Stomach (tissue), 4 donors: ENCODE measurements at regions not wholly inside any gene's neighbourhood (a gene's known extent, or its start where the extent isn't known, plus 50 kb on each side); places are given as distances from the start of the nearest gene placed in this dataset.

ENCODE experiments used
- EP300 ChIP-seq: sonication (generic); formaldehyde crosslinking; IDR thresholded peaks from one replicate; pipeline ENCODE4 v1.6.1; 2017; ENCODE audit warnings: antibody characterized with exemption
- POLR2A ChIP-seq, 4 donors: fragments of 450-650 bp; IDR thresholded peaks; one replicate each; pipeline ENCODE4 v1.6.1; 2016; ENCODE audit warnings: antibody characterized with exemption in 4 of 4, control low read depth in 2 of 4, mild to moderate bottlenecking in 1 of 4, moderate library complexity in 1 of 4
- TF ChIP-seq, protein P1 (sequence below), 7 experiments: fragments of 450-650 bp in 4 of 7; fragments of 200-600 bp in 3 of 7; sonication (generic) in 3 of 7; IDR thresholded peaks; one replicate each; pipeline ENCODE4 v1.5.1; 2016 to 2019; ENCODE audit warnings: antibody characterized with exemption in 7 of 7, control low read depth in 2 of 7, mild to moderate bottlenecking in 1 of 7

DNA sequence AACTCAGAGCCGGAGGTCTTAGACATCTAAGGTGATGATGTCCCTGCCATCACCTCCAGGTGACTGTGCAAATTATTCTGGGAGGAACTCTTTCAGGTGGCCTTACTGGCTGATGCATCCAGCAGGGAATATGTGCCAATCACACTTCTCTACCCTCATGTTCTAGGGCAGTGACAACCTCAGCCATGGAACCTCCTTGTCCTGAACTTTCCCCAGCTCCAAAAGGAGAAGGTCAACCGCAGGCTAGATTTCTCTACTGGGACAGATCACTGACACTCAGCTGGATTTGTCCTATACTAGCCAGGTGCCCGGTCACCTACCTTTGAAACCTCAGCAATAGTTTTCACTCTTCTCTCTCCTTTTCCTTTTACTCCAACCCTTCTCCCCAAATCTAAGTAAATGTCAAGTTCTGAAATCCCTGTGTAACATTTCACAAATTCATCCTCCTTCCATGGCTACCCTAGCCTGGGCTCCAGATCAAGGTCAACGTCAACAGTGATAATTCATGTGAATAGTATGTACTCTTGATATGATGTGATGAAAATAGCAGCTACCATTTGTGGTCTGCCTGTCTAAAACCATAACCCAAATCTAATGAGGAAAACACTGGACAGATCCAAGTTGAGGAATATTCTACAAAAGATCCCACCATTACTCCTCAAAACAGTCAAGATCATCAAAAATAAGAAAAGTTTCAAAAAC lies 115.0 kb upstream of the EGLN3 start:
- no peak for TF ChIP-seq POLR2A (IDR thresholded peaks at IDR 0.05)
- TF ChIP-seq, protein P1, sequence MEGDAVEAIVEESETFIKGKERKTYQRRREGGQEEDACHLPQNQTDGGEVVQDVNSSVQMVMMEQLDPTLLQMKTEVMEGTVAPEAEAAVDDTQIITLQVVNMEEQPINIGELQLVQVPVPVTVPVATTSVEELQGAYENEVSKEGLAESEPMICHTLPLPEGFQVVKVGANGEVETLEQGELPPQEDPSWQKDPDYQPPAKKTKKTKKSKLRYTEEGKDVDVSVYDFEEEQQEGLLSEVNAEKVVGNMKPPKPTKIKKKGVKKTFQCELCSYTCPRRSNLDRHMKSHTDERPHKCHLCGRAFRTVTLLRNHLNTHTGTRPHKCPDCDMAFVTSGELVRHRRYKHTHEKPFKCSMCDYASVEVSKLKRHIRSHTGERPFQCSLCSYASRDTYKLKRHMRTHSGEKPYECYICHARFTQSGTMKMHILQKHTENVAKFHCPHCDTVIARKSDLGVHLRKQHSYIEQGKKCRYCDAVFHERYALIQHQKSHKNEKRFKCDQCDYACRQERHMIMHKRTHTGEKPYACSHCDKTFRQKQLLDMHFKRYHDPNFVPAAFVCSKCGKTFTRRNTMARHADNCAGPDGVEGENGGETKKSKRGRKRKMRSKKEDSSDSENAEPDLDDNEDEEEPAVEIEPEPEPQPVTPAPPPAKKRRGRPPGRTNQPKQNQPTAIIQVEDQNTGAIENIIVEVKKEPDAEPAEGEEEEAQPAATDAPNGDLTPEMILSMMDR (IDR thresholded peaks at IDR 0.05): no peak
- TF ChIP-seq EP300: no peak
